Loucy (cell line): ENCODE measurements at regions not wholly inside any gene's neighbourhood (a gene's known extent, or its start where the extent isn't known, plus 50 kb on each side); places are given as distances from the start of the nearest gene placed in this dataset.

Experiments
- H2AFZ ChIP-seq: fragments of 200-600 bp; sonication (generic); 2 replicates; pipeline ENCODE4 v1.6.0; 2016; ENCODE audit warnings: antibody characterized with exemption, mild to moderate bottlenecking, low read length, moderate library complexity
- H3F3A ChIP-seq: fragments of 200-600 bp; 2 replicates; pipeline ENCODE4 v1.6.0; 2016; ENCODE audit warnings: antibody characterized with exemption, low read depth, mild to moderate bottlenecking
- H3K27me3 ChIP-seq: fragments of 200-600 bp; sonication (generic); 2 replicates; pipeline ENCODE4 v1.6.1; 2014; ENCODE audit warnings: low read length, mild to moderate bottlenecking; ENCODE audit not compliant: insufficient read depth, poor library complexity, severe bottlenecking
- H3K36me3 ChIP-seq: fragments of 200-600 bp; sonication (generic); 2 replicates; pipeline ENCODE4 v1.6.1; 2016; ENCODE audit warnings: low read length; ENCODE audit not compliant: insufficient read depth
- H3K4me1 ChIP-seq: fragments of 200-600 bp; sonication (generic); 2 replicates; pipeline ENCODE4 v1.5.1; 2014; ENCODE audit warnings: low read length, mild to moderate bottlenecking; ENCODE audit not compliant: insufficient read depth, poor library complexity, severe bottlenecking
- H3K4me2 ChIP-seq: fragments of 200-600 bp; sonication (generic); 2 replicates; pipeline ENCODE4 v1.6.0; 2014; ENCODE audit warnings: antibody characterized with exemption, low read length, low read depth, mild to moderate bottlenecking; ENCODE audit not compliant: poor library complexity, severe bottlenecking
- H3K4me3 ChIP-seq: fragments of 200-600 bp; sonication (generic); 2 replicates; pipeline ENCODE4 v1.5.1; 2014; ENCODE audit warnings: low read length, mild to moderate bottlenecking, mixed read lengths; ENCODE audit not compliant: poor library complexity, severe bottlenecking
- H3K79me2 ChIP-seq: fragments of 200-600 bp; sonication (generic); 2 replicates; pipeline ENCODE4 v1.6.1; 2014; ENCODE audit warnings: low read length; ENCODE audit not compliant: insufficient read depth
- H3K9ac ChIP-seq: fragments of 200-600 bp; sonication (generic); 2 replicates; pipeline ENCODE4 v1.6.0; 2014; ENCODE audit warnings: mild to moderate bottlenecking, low read depth, low read length, moderate library complexity; ENCODE audit not compliant: poor library complexity, severe bottlenecking
- H3K9me2 ChIP-seq: fragments of 200-600 bp; sonication (generic); replicated peaks from 2 replicates; pipeline ENCODE4 v1.6.1; 2016; ENCODE audit warnings: low read depth, low read length, mixed read lengths
- H3K9me3 ChIP-seq: fragments of 200-600 bp; sonication (generic); 2 replicates; pipeline ENCODE4 v1.6.1; 2014; ENCODE audit warnings: mild to moderate bottlenecking, antibody characterized with exemption, low read length, low read depth; ENCODE audit not compliant: insufficient read depth
- H4K20me1 ChIP-seq: fragments of 200-600 bp; sonication (generic); 2 replicates; pipeline ENCODE4 v1.6.0; 2014; ENCODE audit warnings: antibody characterized with exemption, low read length, mild to moderate bottlenecking; ENCODE audit not compliant: insufficient read depth, poor library complexity, severe bottlenecking
- EZH2phosphoT487 ChIP-seq: fragments of 200-600 bp; IDR thresholded peaks from 2 replicates; pipeline ENCODE4 v1.6.1; 2018; ENCODE audit warnings: antibody characterized with exemption, mild to moderate bottlenecking, moderate library complexity, borderline replicate concordance
- TF ChIP-seq, protein P1 (sequence below): fragments of 200-600 bp; sonication (generic); conservative IDR thresholded peaks from 2 replicates; pipeline ENCODE4 v1.5.1; 2014; ENCODE audit warnings: mild to moderate bottlenecking, antibody characterized with exemption, low read length

- H3K4me1 ChIP-seq: no peaks in the 10 kb centered on the region
- H3K9ac ChIP-seq: no peak overlapping the region
- H3K79me2 ChIP-seq: no peaks in the 10 kb centered on the region
- TF ChIP-seq, protein P1, sequence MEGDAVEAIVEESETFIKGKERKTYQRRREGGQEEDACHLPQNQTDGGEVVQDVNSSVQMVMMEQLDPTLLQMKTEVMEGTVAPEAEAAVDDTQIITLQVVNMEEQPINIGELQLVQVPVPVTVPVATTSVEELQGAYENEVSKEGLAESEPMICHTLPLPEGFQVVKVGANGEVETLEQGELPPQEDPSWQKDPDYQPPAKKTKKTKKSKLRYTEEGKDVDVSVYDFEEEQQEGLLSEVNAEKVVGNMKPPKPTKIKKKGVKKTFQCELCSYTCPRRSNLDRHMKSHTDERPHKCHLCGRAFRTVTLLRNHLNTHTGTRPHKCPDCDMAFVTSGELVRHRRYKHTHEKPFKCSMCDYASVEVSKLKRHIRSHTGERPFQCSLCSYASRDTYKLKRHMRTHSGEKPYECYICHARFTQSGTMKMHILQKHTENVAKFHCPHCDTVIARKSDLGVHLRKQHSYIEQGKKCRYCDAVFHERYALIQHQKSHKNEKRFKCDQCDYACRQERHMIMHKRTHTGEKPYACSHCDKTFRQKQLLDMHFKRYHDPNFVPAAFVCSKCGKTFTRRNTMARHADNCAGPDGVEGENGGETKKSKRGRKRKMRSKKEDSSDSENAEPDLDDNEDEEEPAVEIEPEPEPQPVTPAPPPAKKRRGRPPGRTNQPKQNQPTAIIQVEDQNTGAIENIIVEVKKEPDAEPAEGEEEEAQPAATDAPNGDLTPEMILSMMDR: no peak
- no peak for TF ChIP-seq EZH2phosphoT487
- H3K4me2 ChIP-seq: no peak overlapping the region
- no peak overlapping the region for H3K4me3 ChIP-seq
- no peaks in the 10 kb centered on the region for H4K20me1 ChIP-seq
- no peaks in the 10 kb centered on the region for H3K27me3 ChIP-seq
- H3K9me3 ChIP-seq: no peaks in the 10 kb centered on the region
- H3F3A ChIP-seq: no peaks in the 10 kb centered on the region
- no peaks in the 10 kb centered on the region for H3K9me2 ChIP-seq
- no peaks in the 10 kb centered on the region for H3K36me3 ChIP-seq
- no peak overlapping the region for H2AFZ ChIP-seq
Observed at GRCh38 chr6:9484091-9484490, 930.8 kb downstream of the TFAP2A start.

DNA sequence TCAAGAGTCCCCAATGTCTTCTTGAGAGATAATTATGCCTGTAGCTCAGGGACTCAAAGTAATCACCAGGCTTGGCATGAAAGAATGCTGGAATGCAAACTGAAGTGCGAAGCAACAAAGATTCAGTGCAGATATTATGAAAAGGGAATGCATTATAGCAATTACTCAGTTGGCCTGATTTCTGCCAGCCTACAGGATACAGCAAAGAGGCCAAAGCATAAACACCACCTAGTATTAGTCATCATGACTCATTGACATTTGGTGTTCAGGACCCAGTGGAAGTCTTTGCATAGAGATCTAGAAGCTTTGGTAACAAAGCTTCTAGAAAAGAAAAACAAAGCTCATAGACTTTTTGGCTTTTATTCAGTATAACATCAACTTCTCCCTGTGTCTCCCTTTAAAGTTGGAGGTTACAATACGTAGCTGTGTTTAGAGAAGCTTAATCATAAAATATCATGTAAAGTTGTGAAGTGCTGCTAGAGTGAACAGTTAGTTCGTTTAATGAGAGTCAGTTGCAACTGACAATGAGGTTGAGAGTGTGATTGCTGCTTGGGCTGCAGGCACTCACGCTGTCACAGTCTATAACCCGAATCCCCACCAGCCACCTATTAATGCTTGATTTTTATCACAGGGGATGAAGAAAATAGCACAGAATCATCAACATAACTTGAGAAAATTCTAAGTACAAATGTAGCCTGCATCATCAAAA, 932.7 kb downstream of the TFAP2A start:
- Histone ChIP-seq H3K9ac (no peak overlapping the region), H3K36me3 (no peaks in the 10 kb centered on the region), H3K27me3 (no peaks in the 10 kb centered on the region), H3F3A (no peaks in the 10 kb centered on the region), H3K4me1 (no peaks in the 10 kb centered on the region), H3K4me2 (no peak overlapping the region), H3K9me2 (no peaks in the 10 kb centered on the region), H3K79me2 (no peaks in the 10 kb centered on the region), H3K9me3 (no peaks in the 10 kb centered on the region), H4K20me1 (no peaks in the 10 kb centered on the region), H2AFZ (no peak overlapping the region), H3K4me3 (no peak overlapping the region)
- TF ChIP-seq, protein P1: no peak
- no peak for TF ChIP-seq EZH2phosphoT487

DNA sequence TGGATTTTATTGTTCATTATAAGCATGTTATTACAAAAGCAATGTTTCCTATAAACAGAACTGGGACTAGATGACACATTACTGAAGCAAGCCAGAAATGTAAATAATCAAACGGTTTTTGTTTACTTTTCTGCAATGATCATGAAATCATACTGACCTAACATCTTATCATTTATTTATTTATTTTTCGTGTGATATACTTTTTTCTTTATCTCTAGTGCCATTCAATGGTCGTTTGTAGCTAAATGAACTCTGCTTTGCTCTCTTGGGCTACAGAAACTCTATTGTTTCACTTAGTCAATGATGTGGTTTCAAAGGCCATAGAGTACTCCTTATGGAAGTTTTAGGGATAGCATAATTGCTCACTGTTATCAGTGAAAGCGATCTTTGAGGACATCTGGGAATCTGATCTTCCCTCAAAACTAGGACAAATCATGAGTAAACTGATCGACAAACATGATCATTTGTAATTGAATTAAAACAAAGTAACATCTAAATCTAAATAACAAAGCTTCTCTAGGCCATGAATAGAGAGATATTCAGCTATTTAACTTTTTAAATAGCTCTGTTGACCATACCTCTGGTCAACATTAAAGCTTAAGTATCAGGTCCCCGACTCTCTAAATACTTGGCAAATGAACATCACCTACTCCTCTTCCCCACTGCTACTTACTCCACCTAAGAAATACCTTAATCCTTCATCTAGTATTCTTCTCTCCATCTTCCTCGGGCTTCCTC, 933.4 kb downstream of the TFAP2A start:
- no peak overlapping the region for H2AFZ ChIP-seq
- no peak overlapping the region for H3K4me3 ChIP-seq
- H3K79me2 ChIP-seq: no peaks in the 10 kb centered on the region
- no peaks in the 10 kb centered on the region for H3F3A ChIP-seq
- no peaks in the 10 kb centered on the region for H4K20me1 ChIP-seq
- H3K27me3 ChIP-seq: no peaks in the 10 kb centered on the region
- no peaks in the 10 kb centered on the region for H3K4me1 ChIP-seq
- H3K9me2 ChIP-seq: no peaks in the 10 kb centered on the region
- no peaks in the 10 kb centered on the region for H3K36me3 ChIP-seq
- no peak for TF ChIP-seq EZH2phosphoT487
- H3K4me2 ChIP-seq: no peak overlapping the region
- no peaks in the 10 kb centered on the region for H3K9me3 ChIP-seq
- H3K9ac ChIP-seq: no peak overlapping the region
